IMR-90 (cell line): ENCODE measurements at regions not wholly inside any gene's neighbourhood (a gene's known extent, or its start where the extent isn't known, plus 50 kb on each side); places are given as distances from the start of the nearest gene placed in this dataset.

Experiments
- ATAC-seq: fragments of 200-7000 bp; cut with Tn5 transposase; 2 replicates; pipeline ENCODE4 v1.9.1; 2020; ENCODE audit warnings: low read depth, mild to moderate bottlenecking, moderate library complexity
- BruUV-seq: library from RNA; stranded (reverse); fragments of 400-500 nt; replicated peaks from 2 replicates; lab custom pipeline; 2021; lab: Mats Ljungman, UMichigan
- CTCF ChIA-PET: fragments of 300-600 bp; formaldehyde crosslinking; extraction: SDS; loops from one replicate; lab custom pipeline; 2021; ENCODE audit warnings: antibody characterized with exemption; lab: Yijun Ruan, JAX
- POLR2A ChIA-PET: fragments of 300-600 bp; sonication (Branson Sonifier 250); formaldehyde crosslinking; loops from one replicate; lab custom pipeline; 2022; ENCODE audit warnings: antibody characterized with exemption; ENCODE audit not compliant: unreplicated experiment; lab: Charles Lee
- DNase-seq: peaks from one replicate; pipeline ENCODE4 v3.0.0; 2013
- H2AFZ ChIP-seq: replicated peaks from 2 replicates; pipeline ENCODE3; 2013; ENCODE audit warnings: low read length, mild to moderate bottlenecking; ENCODE audit not compliant: poor library complexity
- H2AK5ac ChIP-seq: 2 replicates; pipeline ENCODE4 v1.6.1; 2013; ENCODE audit warnings: low read depth, low read length, inconsistent platforms
- H2AK9ac ChIP-seq: replicated peaks from 2 replicates; pipeline ENCODE3; 2013; ENCODE audit warnings: mild to moderate bottlenecking, low read depth, low read length, moderate library complexity; ENCODE audit not compliant: poor library complexity
- H2BK120ac ChIP-seq: 2 replicates; pipeline ENCODE4 v1.6.1; 2013; ENCODE audit warnings: low read depth, low read length, inconsistent platforms
- H2BK15ac ChIP-seq: 3 replicates; pipeline ENCODE4 v1.6.1; 2013; ENCODE audit warnings: low read depth, low read length, inconsistent platforms
- H2BK20ac ChIP-seq: 2 replicates; pipeline ENCODE4 v1.6.1; 2013; ENCODE audit warnings: low read depth, mild to moderate bottlenecking, inconsistent platforms, low read length, moderate library complexity
- H2BK5ac ChIP-seq: 2 replicates; pipeline ENCODE4 v1.6.1; 2013; ENCODE audit warnings: mild to moderate bottlenecking, low read depth, low read length, inconsistent platforms; ENCODE audit not compliant: poor library complexity, severe bottlenecking
- H3K14ac ChIP-seq: replicated peaks from 2 replicates; pipeline ENCODE4 v1.6.1; 2013; ENCODE audit warnings: low read depth, low read length, inconsistent platforms
- H3K18ac ChIP-seq: 2 replicates; pipeline ENCODE4 v1.6.1; 2013; ENCODE audit warnings: low read depth, low read length, control low read depth
- H3K23ac ChIP-seq: 2 replicates; pipeline ENCODE4 v1.6.1; 2013; ENCODE audit warnings: low read depth, low read length, inconsistent platforms
- H3K27ac ChIP-seq: 2 replicates; pipeline ENCODE4 v1.5.1; 2013; ENCODE audit warnings: mild to moderate bottlenecking, control low read depth, low read length; ENCODE audit not compliant: insufficient read depth
- H3K27me3 ChIP-seq: 2 replicates; pipeline ENCODE4 v1.6.1; 2013; ENCODE audit warnings: low read length; ENCODE audit not compliant: control insufficient read depth, insufficient read depth
- H3K36me3 ChIP-seq: 2 replicates; pipeline ENCODE4 v1.6.1; 2013; ENCODE audit warnings: low read length, mixed read lengths; ENCODE audit not compliant: control insufficient read depth, insufficient read depth
- H3K4ac ChIP-seq: 2 replicates; pipeline ENCODE4 v1.6.1; 2013; ENCODE audit warnings: low read depth, low read length, inconsistent platforms
- H3K4me1 ChIP-seq: 2 replicates; pipeline ENCODE4 v1.6.1; 2013; ENCODE audit warnings: low read length, mixed read lengths; ENCODE audit not compliant: control insufficient read depth, insufficient read depth
- H3K4me2 ChIP-seq: 2 replicates; pipeline ENCODE4 v1.6.1; 2013; ENCODE audit warnings: low read depth, mild to moderate bottlenecking, control low read depth, low read length, moderate library complexity
- H3K4me3 ChIP-seq: 2 replicates; pipeline ENCODE4 v1.5.1; 2013; ENCODE audit warnings: low read depth, mild to moderate bottlenecking, control low read depth, low read length, moderate library complexity; ENCODE audit not compliant: insufficient read depth
- H3K56ac ChIP-seq: 2 replicates; pipeline ENCODE4 v1.6.1; 2013; ENCODE audit warnings: low read length, inconsistent platforms; ENCODE audit not compliant: insufficient read depth; ENCODE audit errors: extremely low read depth
- H3K79me1 ChIP-seq, 2 experiments: 2 replicates each; pipeline ENCODE4 v1.6.1; 2013; ENCODE audit warnings: low read length in 2 of 2, inconsistent platforms in 1 of 2, low read depth in 1 of 2
- H3K9ac ChIP-seq: 2 replicates; pipeline ENCODE4 v1.6.1; 2013; ENCODE audit warnings: low read depth, low read length, control low read depth
- H3K9me1 ChIP-seq: 2 replicates; pipeline ENCODE4 v1.6.1; 2013; ENCODE audit warnings: low read length, inconsistent platforms; ENCODE audit not compliant: insufficient read depth
- H3K9me3 ChIP-seq: 2 replicates; pipeline ENCODE4 v1.6.1; 2013; ENCODE audit warnings: low read length; ENCODE audit not compliant: control insufficient read depth, insufficient read depth
- H4K20me1 ChIP-seq: 2 replicates; pipeline ENCODE4 v1.6.1; 2013; ENCODE audit warnings: low read length, inconsistent platforms; ENCODE audit not compliant: insufficient read depth
- H4K5ac ChIP-seq: 2 replicates; pipeline ENCODE4 v1.6.1; 2013; ENCODE audit warnings: mild to moderate bottlenecking, low read depth, low read length, control low read depth
- H4K8ac ChIP-seq, 2 experiments: 2 replicates each; pipeline ENCODE4 v1.6.1; 2013; ENCODE audit warnings: low read depth in 2 of 2, low read length in 2 of 2, control low read depth in 1 of 2, inconsistent platforms in 1 of 2
- H4K91ac ChIP-seq: 2 replicates; pipeline ENCODE4 v1.6.1; 2013; ENCODE audit warnings: low read depth, low read length, inconsistent platforms; ENCODE audit not compliant: insufficient read depth
- BHLHE40 ChIP-seq: fragments of 150-350 bp; IDR thresholded peaks from 2 replicates; pipeline ENCODE4 v1.6.1; 2016; ENCODE audit warnings: mild to moderate bottlenecking, low read depth, low read length
- CEBPB ChIP-seq: IDR thresholded peaks from 2 replicates; pipeline ENCODE4 v1.6.1; 2012; ENCODE audit warnings: low read depth, low read length, improper control_type of control experiment
- MAZ ChIP-seq: IDR thresholded peaks from 2 replicates; pipeline ENCODE4 v1.6.1; 2012; ENCODE audit warnings: low read depth, mild to moderate bottlenecking, low read length, improper control_type of control experiment, moderate library complexity, borderline replicate concordance
- MXI1 ChIP-seq: IDR thresholded peaks from 2 replicates; pipeline ENCODE4 v1.6.1; 2012; ENCODE audit warnings: low read depth, mild to moderate bottlenecking, low read length, moderate library complexity, borderline replicate concordance
- NFE2L2 ChIP-seq: fragments of 150-350 bp; IDR thresholded peaks from 2 replicates; pipeline ENCODE4 v1.6.1; 2016; ENCODE audit warnings: low read depth, mild to moderate bottlenecking, low read length
- POLR2A ChIP-seq: IDR thresholded peaks from 2 replicates; pipeline ENCODE4 v1.6.1; 2012; ENCODE audit warnings: mild to moderate bottlenecking, low read depth, low read length
- RAD21 ChIP-seq: IDR thresholded peaks from 2 replicates; pipeline ENCODE4 v1.6.1; 2012; ENCODE audit warnings: low read length, improper control_type of control experiment
- RCOR1 ChIP-seq: IDR thresholded peaks from 2 replicates; pipeline ENCODE4 v1.6.1; 2012; ENCODE audit warnings: mild to moderate bottlenecking, low read length, improper control_type of control experiment; ENCODE audit not compliant: insufficient replicate concordance
- RFX5 ChIP-seq: IDR thresholded peaks from 2 replicates; pipeline ENCODE4 v1.8.0; 2012; ENCODE audit warnings: low read depth, mild to moderate bottlenecking, low read length, moderate library complexity
- whole genome bisulfite sequencing, 2 experiments: methylation state at CpG; one replicate each; pipeline versions ENCODE4 v1.1.5 to v1.1.7; 2013; ENCODE audit warnings: missing lambda C conversion rate in 2 of 2; ENCODE audit not compliant: insufficient read length in 1 of 2; ENCODE audit errors: extremely low coverage in 2 of 2; 5-methylcytosine and 5-hydroxymethylcytosine counted together
- dilution Hi-C: fragments of 300-500 bp; cut with HindIII; formaldehyde crosslinking; loops from one replicate; pipeline ENCODE4 v1.14.3; 2018; ENCODE audit warnings: low sequenced_read_pairs; ENCODE audit not compliant: unreplicated experiment
- in situ Hi-C: fragments of 300-500 bp; cut with MboI; formaldehyde crosslinking; loops from 3 replicates; pipeline ENCODE4 v1.14.3; 2019; ENCODE audit warnings: low sequenced_read_pairs, inconsistent platforms, mixed read lengths
- intact Hi-C: fragments of 100-400 bp; cut with micrococcal nuclease; formaldehyde crosslinking; loops from 2 replicates; pipeline ENCODE4 v1.10.0; 2022
- TF ChIP-seq, protein P1 (sequence below): fragments of 150-350 bp; IDR thresholded peaks from 2 replicates; pipeline ENCODE4 v1.6.1; 2017; ENCODE audit warnings: mild to moderate bottlenecking, antibody characterized with exemption, low read length, low read depth
- TF ChIP-seq, protein P2 (sequence below): fragments of 150-350 bp; IDR thresholded peaks from 2 replicates; pipeline ENCODE4 v1.6.1; 2016; ENCODE audit warnings: low read depth, mild to moderate bottlenecking, low read length, moderate library complexity, borderline replicate concordance
- TF ChIP-seq, protein P3 (sequence below): conservative IDR thresholded peaks from 2 replicates; pipeline ENCODE4 v1.5.1; 2012; ENCODE audit warnings: mild to moderate bottlenecking, low read depth, low read length, improper control_type of control experiment

DNA sequence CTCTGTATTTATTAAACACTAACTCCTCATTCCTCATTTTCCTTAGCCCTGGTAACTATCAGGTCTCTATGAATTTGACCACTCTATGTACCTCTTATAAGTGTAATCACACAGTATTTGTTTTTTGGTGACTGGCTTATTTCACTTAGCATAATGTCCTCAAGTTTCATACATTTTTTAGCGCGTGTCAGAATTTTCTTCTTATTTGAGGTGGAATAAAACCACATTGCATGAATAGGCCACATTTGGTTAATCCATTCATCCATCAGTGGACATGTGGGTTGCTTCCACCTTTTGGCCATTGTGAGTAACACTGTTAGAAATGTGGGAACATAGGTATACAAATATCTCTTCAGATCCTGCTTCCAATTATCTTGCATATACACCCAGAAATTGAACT is 341.2 kb upstream of the BOD1L1 start:
- no peak overlapping the region for H4K8ac ChIP-seq
- no peak overlapping the region for H2AK5ac ChIP-seq
- WGBS, 2 experiments, result no CpG with 5 or more reads among the region's 2 CpGs
- H3K27me3 ChIP-seq, result no peaks in the 10 kb centered on the region
- H4K5ac ChIP-seq, result no peak overlapping the region
- H3K27ac ChIP-seq, result no peak overlapping the region
- no peak overlapping the region for H3K4ac ChIP-seq
- H3K14ac ChIP-seq, result no peak overlapping the region
- ChIA-PET POLR2A (no interaction called here), CTCF (no interaction called here)
- no peak overlapping the region for H3K4me3 ChIP-seq
- no peak overlapping the region for H2AFZ ChIP-seq
- H3K9me3 ChIP-seq, result no peaks in the 10 kb centered on the region
- no peak overlapping the region for H3K9ac ChIP-seq
- ATAC-seq (no peak), DNase-seq (peak; percentile 66)
- no peak overlapping the region for H3K18ac ChIP-seq
- H2BK120ac ChIP-seq, result no peak overlapping the region
- H2BK15ac ChIP-seq, result no peak overlapping the region
- no peak overlapping the region for H2BK5ac ChIP-seq
- no peak overlapping the region for H3K56ac ChIP-seq
- no peaks in the 10 kb centered on the region for H4K20me1 ChIP-seq
- no peak overlapping the region for H2BK20ac ChIP-seq
- H3K23ac ChIP-seq, result no peak overlapping the region
- no peak overlapping the region for H2AK9ac ChIP-seq
- TF ChIP-seq NFE2L2 (no peak), POLR2A (no peak), MXI1 (no peak), MAZ (no peak), RCOR1 (no peak), BHLHE40 (no peak), RFX5 (no peak), CEBPB (no peak), RAD21 (no peak)
- TF ChIP-seq, protein P1, sequence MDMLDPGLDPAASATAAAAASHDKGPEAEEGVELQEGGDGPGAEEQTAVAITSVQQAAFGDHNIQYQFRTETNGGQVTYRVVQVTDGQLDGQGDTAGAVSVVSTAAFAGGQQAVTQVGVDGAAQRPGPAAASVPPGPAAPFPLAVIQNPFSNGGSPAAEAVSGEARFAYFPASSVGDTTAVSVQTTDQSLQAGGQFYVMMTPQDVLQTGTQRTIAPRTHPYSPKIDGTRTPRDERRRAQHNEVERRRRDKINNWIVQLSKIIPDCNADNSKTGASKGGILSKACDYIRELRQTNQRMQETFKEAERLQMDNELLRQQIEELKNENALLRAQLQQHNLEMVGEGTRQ, result no peak
- TF ChIP-seq, protein P2, sequence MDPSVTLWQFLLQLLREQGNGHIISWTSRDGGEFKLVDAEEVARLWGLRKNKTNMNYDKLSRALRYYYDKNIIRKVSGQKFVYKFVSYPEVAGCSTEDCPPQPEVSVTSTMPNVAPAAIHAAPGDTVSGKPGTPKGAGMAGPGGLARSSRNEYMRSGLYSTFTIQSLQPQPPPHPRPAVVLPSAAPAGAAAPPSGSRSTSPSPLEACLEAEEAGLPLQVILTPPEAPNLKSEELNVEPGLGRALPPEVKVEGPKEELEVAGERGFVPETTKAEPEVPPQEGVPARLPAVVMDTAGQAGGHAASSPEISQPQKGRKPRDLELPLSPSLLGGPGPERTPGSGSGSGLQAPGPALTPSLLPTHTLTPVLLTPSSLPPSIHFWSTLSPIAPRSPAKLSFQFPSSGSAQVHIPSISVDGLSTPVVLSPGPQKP, result no peak
- TF ChIP-seq, protein P3, sequence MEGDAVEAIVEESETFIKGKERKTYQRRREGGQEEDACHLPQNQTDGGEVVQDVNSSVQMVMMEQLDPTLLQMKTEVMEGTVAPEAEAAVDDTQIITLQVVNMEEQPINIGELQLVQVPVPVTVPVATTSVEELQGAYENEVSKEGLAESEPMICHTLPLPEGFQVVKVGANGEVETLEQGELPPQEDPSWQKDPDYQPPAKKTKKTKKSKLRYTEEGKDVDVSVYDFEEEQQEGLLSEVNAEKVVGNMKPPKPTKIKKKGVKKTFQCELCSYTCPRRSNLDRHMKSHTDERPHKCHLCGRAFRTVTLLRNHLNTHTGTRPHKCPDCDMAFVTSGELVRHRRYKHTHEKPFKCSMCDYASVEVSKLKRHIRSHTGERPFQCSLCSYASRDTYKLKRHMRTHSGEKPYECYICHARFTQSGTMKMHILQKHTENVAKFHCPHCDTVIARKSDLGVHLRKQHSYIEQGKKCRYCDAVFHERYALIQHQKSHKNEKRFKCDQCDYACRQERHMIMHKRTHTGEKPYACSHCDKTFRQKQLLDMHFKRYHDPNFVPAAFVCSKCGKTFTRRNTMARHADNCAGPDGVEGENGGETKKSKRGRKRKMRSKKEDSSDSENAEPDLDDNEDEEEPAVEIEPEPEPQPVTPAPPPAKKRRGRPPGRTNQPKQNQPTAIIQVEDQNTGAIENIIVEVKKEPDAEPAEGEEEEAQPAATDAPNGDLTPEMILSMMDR, result no peak
- in situ Hi-C loops, result no loop called here
- intact Hi-C loops, result no loop called here
- H3K4me1 ChIP-seq, result peaks cover 2% of the 10 kb centered on the region; the same call in 1 of the 2 replicates
- H3K9me1 ChIP-seq, result peaks cover 3% of the 10 kb centered on the region; the same call in 1 of the 2 replicates
- no TSS peak for BruUV-seq
- H4K91ac ChIP-seq, result no peak overlapping the region
- dilution Hi-C loops, result no loop called here
- H3K79me1 ChIP-seq, result no peaks in the 10 kb centered on the region
- H3K36me3 ChIP-seq, result no peaks in the 10 kb centered on the region
- no peak overlapping the region for H3K4me2 ChIP-seq
